ENCODE measurements at regions not wholly inside any gene's neighbourhood (a gene's known extent, or its start where the extent isn't known, plus 50 kb on each side); places are given as distances from the start of the nearest gene placed in this dataset.

- TF ChIP-seq REST (IDR thresholded peaks at IDR 0.05; ENCODE audit: low read depth): no peak
- TF ChIP-seq, protein P1, sequence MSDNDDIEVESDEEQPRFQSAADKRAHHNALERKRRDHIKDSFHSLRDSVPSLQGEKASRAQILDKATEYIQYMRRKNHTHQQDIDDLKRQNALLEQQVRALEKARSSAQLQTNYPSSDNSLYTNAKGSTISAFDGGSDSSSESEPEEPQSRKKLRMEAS (IDR thresholded peaks at IDR 0.05): no peak
- TF ChIP-seq YY1 (IDR thresholded peaks at IDR 0.05; ENCODE audit: low read depth): no peak
- no peak for TF ChIP-seq USF1 (IDR thresholded peaks at IDR 0.05)
- no peak for TF ChIP-seq TEAD4 (IDR thresholded peaks at IDR 0.05)
- TF ChIP-seq TAF1 (IDR thresholded peaks at IDR 0.05; ENCODE audit: low read depth): no peak
- no peak for TF ChIP-seq EP300 (IDR thresholded peaks at IDR 0.05; ENCODE audit: borderline replicate concordance)
These were observed 72.1 kb upstream of the FHL2 start for GRCh38 chr2:105470979-105471378.
